Stomach (tissue), 4 donors: ENCODE measurements at regions not wholly inside any gene's neighbourhood (a gene's known extent, or its start where the extent isn't known, plus 50 kb on each side); places are given as distances from the start of the nearest gene placed in this dataset.

Source experiments
- CTCF ChIP-seq, 7 experiments: fragments of 450-650 bp in 4 of 7; fragments of 200-600 bp in 3 of 7; sonication (generic) in 3 of 7; IDR thresholded peaks; one replicate each; pipeline ENCODE4 v1.5.1; 2016 to 2019; ENCODE audit warnings: antibody characterized with exemption in 7 of 7, control low read depth in 2 of 7, mild to moderate bottlenecking in 1 of 7
- EP300 ChIP-seq: sonication (generic); formaldehyde crosslinking; IDR thresholded peaks from one replicate; pipeline ENCODE4 v1.6.1; 2017; ENCODE audit warnings: antibody characterized with exemption
- POLR2A ChIP-seq, 4 donors: fragments of 450-650 bp; IDR thresholded peaks; one replicate each; pipeline ENCODE4 v1.6.1; 2016; ENCODE audit warnings: antibody characterized with exemption in 4 of 4, control low read depth in 2 of 4, mild to moderate bottlenecking in 1 of 4, moderate library complexity in 1 of 4
- POLR2AphosphoS5 ChIP-seq, 3 donors: sonication (generic); formaldehyde crosslinking; IDR thresholded peaks; one replicate each; pipeline ENCODE4 v1.6.1; 2016; ENCODE audit warnings: antibody characterized with exemption in 3 of 3

- TF ChIP-seq POLR2A (IDR thresholded peaks at IDR 0.05) (no peak), EP300 (no peak), POLR2AphosphoS5 (IDR thresholded peaks at IDR 0.05) (no peak), CTCF (IDR thresholded peaks at IDR 0.05) (no peak)
These were observed 734.7 kb upstream of the FAM241A start for GRCh38 chr4:111410571-111410970.
